MCF 10A (cell line): ENCODE measurements at regions not wholly inside any gene's neighbourhood (a gene's known extent, or its start where the extent isn't known, plus 50 kb on each side); places are given as distances from the start of the nearest gene placed in this dataset.
"Not testable (repeated sequence)": the region's sequence is repeated elsewhere in the genome, so short reads cannot be mapped to it uniquely, and the experiment has no call there.

ENCODE experiments used
- BruUV-seq: library from RNA; stranded (reverse); fragments of 400-500 nt; replicated peaks from 2 replicates; lab custom pipeline; 2021; lab: Mats Ljungman, UMichigan
- CTCF ChIA-PET: fragments of 300-600 bp; sonication (Branson Sonifier 250); formaldehyde crosslinking; extraction: SDS; loops from one replicate; lab custom pipeline; 2021; ENCODE audit warnings: antibody characterized with exemption, inconsistent platforms; lab: Yijun Ruan, JAX
- POLR2A ChIA-PET: fragments of 300-600, 350-650 bp; sonication (Branson Sonifier 250); formaldehyde crosslinking; extraction: SDS; loops from one replicate; lab custom pipeline; 2020; ENCODE audit warnings: antibody characterized with exemption, inconsistent platforms; lab: Yijun Ruan, JAX
- DNase-seq: peaks from one replicate; pipeline ENCODE4 v3.0.0-alpha.2; 2018; ENCODE audit not compliant: unreplicated experiment
- H3K27ac Mint-ChIP-seq: one replicate; pipeline ENCODE4 v1.8.0; 2022; ENCODE audit warnings: mild to moderate bottlenecking, low read depth, mixed read lengths; ENCODE audit not compliant: unreplicated experiment
- H3K27me3 Mint-ChIP-seq: one replicate; pipeline ENCODE4 v1.8.0; 2022; ENCODE audit warnings: mixed read lengths; ENCODE audit not compliant: insufficient read depth, unreplicated experiment
- H3K36me3 Mint-ChIP-seq: one replicate; pipeline ENCODE4 v1.8.0; 2022; ENCODE audit warnings: mild to moderate bottlenecking, moderate library complexity, mixed read lengths; ENCODE audit not compliant: insufficient read depth, unreplicated experiment
- H3K4me1 Mint-ChIP-seq: one replicate; pipeline ENCODE4 v1.8.0; 2022; ENCODE audit warnings: mixed read lengths; ENCODE audit not compliant: insufficient read depth, unreplicated experiment
- H3K4me3 Mint-ChIP-seq: one replicate; pipeline ENCODE4 v1.8.0; 2022; ENCODE audit warnings: mild to moderate bottlenecking, moderate library complexity, mixed read lengths; ENCODE audit not compliant: unreplicated experiment
- H3K9me3 Mint-ChIP-seq: one replicate; pipeline ENCODE4 v1.8.0; 2022; ENCODE audit warnings: mixed read lengths; ENCODE audit not compliant: unreplicated experiment
- CTCF ChIP-seq: fragments of 200-600 bp; IDR thresholded peaks from one replicate; pipeline ENCODE4 v1.8.0; 2022; ENCODE audit warnings: antibody characterized with exemption, mild to moderate bottlenecking; ENCODE audit not compliant: unreplicated experiment
- intact Hi-C: fragments of 100-400 bp; cut with micrococcal nuclease; formaldehyde crosslinking; loops from 2 replicates; pipeline ENCODE4 v1.14.1; 2022

GRCh38 chr4:40688446-40689095 is 58.9 kb upstream of the RBM47 start:
- Mint-ChIP-seq H3K4me3 (no peak overlapping the region), H3K4me1 (peaks cover 10% of the 10 kb centered on the region), H3K27ac (no peak overlapping the region), H3K36me3 (no peaks in the 10 kb centered on the region), H3K9me3 (no peaks in the 10 kb centered on the region), H3K27me3 (no peaks in the 10 kb centered on the region)
- TF ChIP-seq CTCF: no peak
- intact Hi-C loops: no loop called here
- DNase-seq: no peak
- ChIA-PET CTCF (interaction anchor here (0.5 to 0.6 kb wide), 2 partner anchors 270 to 375 kb away, joined by 3 read pairs; no protein-coding TSS in a partner anchor), POLR2A (interaction anchor here (0.6 to 1.2 kb wide), 5 partner anchors 10 to 628 kb away, joined by 3 to 5 read pairs (median 3); no protein-coding TSS in a partner anchor)
- BruUV-seq: no TSS peak

GRCh38 chr4:40693946-40694345 is 55.8 kb upstream of the NSUN7 start:
- CTCF ChIA-PET: no interaction called here
- H3K27ac Mint-ChIP-seq: no peak overlapping the region
- H3K4me1 Mint-ChIP-seq: no peaks in the 10 kb centered on the region
- TF ChIP-seq CTCF: no peak
- H3K36me3 Mint-ChIP-seq: no peaks in the 10 kb centered on the region
- H3K9me3 Mint-ChIP-seq: no peaks in the 10 kb centered on the region
- intact Hi-C loops: no loop called here
- no TSS peak for BruUV-seq
- no peak overlapping the region for H3K4me3 Mint-ChIP-seq
- POLR2A ChIA-PET: no interaction called here
- no peaks in the 10 kb centered on the region for H3K27me3 Mint-ChIP-seq
- DNase-seq: no peak

- H3K9me3 Mint-ChIP-seq, BruUV-seq, DNase-seq, H3K4me3 Mint-ChIP-seq, POLR2A ChIA-PET, H3K27me3 Mint-ChIP-seq, H3K4me1 Mint-ChIP-seq, H3K36me3 Mint-ChIP-seq, intact Hi-C loops, H3K27ac Mint-ChIP-seq, CTCF ChIA-PET: not testable (repeated sequence)
Measured at GRCh38 chr4:40697476-40697875, 52.3 kb upstream of the NSUN7 start.

- ChIA-PET POLR2A (no interaction called here), CTCF (no interaction called here)
- intact Hi-C loops: no loop called here
- Mint-ChIP-seq H3K9me3 (no peaks in the 10 kb centered on the region), H3K4me1 (no peaks in the 10 kb centered on the region), H3K27me3 (no peaks in the 10 kb centered on the region), H3K27ac (no peak overlapping the region), H3K4me3 (no peak overlapping the region), H3K36me3 (no peaks in the 10 kb centered on the region)
- no peak for DNase-seq
- TF ChIP-seq CTCF: no peak
- BruUV-seq: no TSS peak
Measured at GRCh38 chr4:40698733-40699132, 51.0 kb upstream of the NSUN7 start.
